Lung (tissue), 11 donors: ENCODE measurements at regions not wholly inside any gene's neighbourhood (a gene's known extent, or its start where the extent isn't known, plus 50 kb on each side); places are given as distances from the start of the nearest gene placed in this dataset.

ENCODE experiments used
- ATAC-seq: fragments of 200-7000 bp; cut with Tn5 transposase; one replicate; pipeline ENCODE4 v1.9.1; 2020; ENCODE audit warnings: moderate number of reproducible peaks; ENCODE audit not compliant: insufficient read depth, low FRiP score
- DNase-seq, 3 donors: peaks; one replicate each; pipeline ENCODE4 v3.0.0-alpha.2; 2013 to 2017
- H3K27ac ChIP-seq, 2 donors: one replicate each; pipeline ENCODE4 v1.5.1; 2013; ENCODE audit warnings: mild to moderate bottlenecking in 2 of 2, moderate library complexity in 2 of 2, control low read depth in 1 of 2, inconsistent platforms in 1 of 2, low read depth in 1 of 2, low read length in 1 of 2
- H3K27me3 ChIP-seq, 3 donors: one replicate each; pipeline ENCODE4 v1.5.1; 2013; ENCODE audit warnings: low read length in 2 of 3; ENCODE audit not compliant: control insufficient read depth in 3 of 3, insufficient read depth in 3 of 3
- H3K36me3 ChIP-seq, 4 donors: one replicate each; pipeline ENCODE4 v1.5.1; 2013; ENCODE audit warnings: low read length in 4 of 4, mild to moderate bottlenecking in 1 of 4, moderate library complexity in 1 of 4; ENCODE audit not compliant: control insufficient read depth in 4 of 4, insufficient read depth in 4 of 4
- H3K4me1 ChIP-seq, 5 donors: one replicate each; pipeline ENCODE4 v1.5.1; 2013; ENCODE audit warnings: low read length in 5 of 5, mild to moderate bottlenecking in 2 of 5, moderate library complexity in 1 of 5; ENCODE audit not compliant: control insufficient read depth in 5 of 5, insufficient read depth in 5 of 5
- H3K4me3 ChIP-seq: one replicate; pipeline ENCODE4 v1.5.1; 2013; ENCODE audit warnings: mild to moderate bottlenecking, control low read depth, moderate library complexity
- H3K9ac ChIP-seq, 2 donors: one replicate each; pipeline ENCODE4 v1.5.1; 2013; ENCODE audit warnings: low read length in 2 of 2, control low read depth in 1 of 2; ENCODE audit not compliant: insufficient read depth in 1 of 2
- H3K9me3 ChIP-seq, 4 donors: one replicate each; pipeline ENCODE4 v1.5.1; 2013; ENCODE audit warnings: low read length in 3 of 4, mild to moderate bottlenecking in 1 of 4, moderate library complexity in 1 of 4; ENCODE audit not compliant: control insufficient read depth in 4 of 4, insufficient read depth in 3 of 4
- CTCF ChIP-seq: IDR thresholded peaks from 2 replicates; pipeline ENCODE4 v1.5.1; 2012; ENCODE audit warnings: mild to moderate bottlenecking; ENCODE audit errors: control extremely low read depth, extremely low read depth
- WGBS, 2 donors: extraction: QIAGEN DNeasy Blood & Tissue Kit; methylation state at CpG; one replicate each; pipeline ENCODE4 v1.1.7; 2013; 5-methylcytosine and 5-hydroxymethylcytosine counted together
- donor health status: control.
- donor health status: control.
- donor health status: Bipolar disorder and iron deficiency.
- donor health status: healthy.
- donor health status: DM: yes; HTN: yes; CAD: no.

DNA sequence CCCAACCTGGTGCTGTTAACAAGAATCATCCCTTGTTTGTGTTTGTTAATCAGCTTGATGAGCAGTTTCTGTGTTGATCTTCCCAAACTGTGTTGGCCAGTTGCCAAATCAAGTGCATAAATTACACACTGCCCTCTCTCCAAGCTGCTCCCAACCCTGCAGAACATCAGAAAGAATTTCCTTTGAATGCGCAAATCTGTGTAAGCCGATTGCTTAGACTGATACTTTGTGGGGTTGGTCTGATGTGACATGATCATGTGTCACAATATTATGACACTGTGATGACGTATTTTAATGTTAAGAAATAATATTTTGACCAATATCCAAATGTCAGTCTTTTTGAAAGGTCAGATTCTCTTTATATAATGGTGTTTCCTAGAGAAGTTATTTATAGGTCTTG lies 766.4 kb upstream of the WWC1 start:
- no peak for TF ChIP-seq CTCF
- H3K9me3 ChIP-seq = peaks cover 0 to 2% (median 0%) of the 10 kb centered on the region in 4 donors
- no peak overlapping the region for H3K4me3 ChIP-seq
- no peak overlapping the region for H3K27ac ChIP-seq
- H3K36me3 ChIP-seq = no peaks in the 10 kb centered on the region
- ATAC-seq = no peak
- H3K27me3 ChIP-seq = no peaks in the 10 kb centered on the region
- no peak overlapping the region for H3K9ac ChIP-seq
- H3K4me1 ChIP-seq = peaks cover 0 to 3% (median 0%) of the 10 kb centered on the region in 5 donors
- DNase-seq = peak; percentile 28 to 61 (median 50)
- 63 to 70% methylated on average over 3 of the region's 3 CpGs for WGBS, 2 donors

GRCh38 chr5:167528651-167529050 lies 762.8 kb upstream of the WWC1 start:
- no peak for ATAC-seq
- H3K36me3 ChIP-seq = no peaks in the 10 kb centered on the region
- TF ChIP-seq CTCF = no peak
- H3K9me3 ChIP-seq = no peaks in the 10 kb centered on the region
- H3K4me3 ChIP-seq = no peak overlapping the region
- no peak for DNase-seq
- no peaks in the 10 kb centered on the region for H3K27me3 ChIP-seq
- peaks cover 0 to 3% (median 0%) of the 10 kb centered on the region in 5 donors for H3K4me1 ChIP-seq
- no peak overlapping the region for H3K9ac ChIP-seq
- WGBS, 2 donors = 79 to 82% methylated on average over 6 of the region's 6 CpGs
- no peak overlapping the region for H3K27ac ChIP-seq

GRCh38 chr5:167530548-167530947 lies 760.9 kb upstream of the WWC1 start:
- Histone ChIP-seq H3K9me3 (peaks cover 0 to 2% (median 0%) of the 10 kb centered on the region in 4 donors), H3K9ac (no peak overlapping the region), H3K27me3 (no peaks in the 10 kb centered on the region), H3K27ac (no peak overlapping the region), H3K36me3 (no peaks in the 10 kb centered on the region), H3K4me3 (no peak overlapping the region), H3K4me1 (peaks cover 0 to 2% (median 0%) of the 10 kb centered on the region in 5 donors)
- 41 to 54% methylated on average over 13 of the region's 13 CpGs for WGBS, 2 donors
- no peak for TF ChIP-seq CTCF
- no peak for ATAC-seq
- no peak for DNase-seq
